HS-5 (cell line): ENCODE measurements at regions not wholly inside any gene's neighbourhood (a gene's known extent, or its start where the extent isn't known, plus 50 kb on each side); places are given as distances from the start of the nearest gene placed in this dataset.
A peak's percentile ranks its signal among the peaks of the same experiment; 100 is the strongest.
"Not testable (repeated sequence)": the region's sequence is repeated elsewhere in the genome, so short reads cannot be mapped to it uniquely, and the experiment has no call there.

ENCODE experiments used
- DNase-seq: peaks from one replicate; pipeline ENCODE4 v3.0.0-alpha.2; 2012; ENCODE audit warnings: low read depth

DNA sequence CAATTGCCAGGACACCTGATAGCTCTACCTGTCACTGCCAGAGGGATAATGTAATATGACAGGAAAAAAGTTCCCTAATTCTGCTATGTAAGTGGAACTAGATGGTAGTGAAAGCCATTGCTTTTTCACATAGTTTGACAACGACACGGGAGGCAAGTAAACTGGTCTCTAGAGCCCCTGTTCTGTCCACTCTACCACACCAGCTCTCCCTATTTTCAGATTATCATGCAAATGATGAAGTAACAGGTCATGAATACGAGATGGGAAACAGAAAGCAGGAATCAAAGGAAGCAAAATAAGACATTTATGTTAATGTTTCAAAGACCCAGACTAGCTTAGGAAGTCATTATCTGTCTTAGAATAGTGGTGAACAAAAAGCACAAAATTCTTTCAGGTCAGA lies 56.2 kb downstream of the TAF11L14 start:
- DNase-seq = no peak

DNA sequence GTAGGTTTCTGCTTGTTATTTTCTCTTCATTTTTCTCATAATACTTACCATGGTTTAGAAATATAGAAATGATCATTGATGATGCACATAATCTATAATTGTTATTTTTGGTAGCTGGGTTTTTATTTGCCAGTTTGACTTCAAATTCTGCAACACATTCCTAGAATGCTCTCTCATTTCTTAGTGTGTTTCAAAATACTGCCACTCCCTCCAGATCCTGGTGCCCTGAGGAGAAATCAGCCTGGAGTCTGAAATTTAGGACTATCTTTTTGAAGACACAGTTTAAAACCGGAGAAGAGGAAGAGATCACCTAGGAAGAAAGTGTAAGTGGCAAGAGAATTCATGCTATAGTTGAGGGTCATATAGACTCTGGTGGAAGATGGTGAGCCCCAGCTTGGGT lies 57.5 kb downstream of the TAF11L14 start:
- no peak for DNase-seq

DNA sequence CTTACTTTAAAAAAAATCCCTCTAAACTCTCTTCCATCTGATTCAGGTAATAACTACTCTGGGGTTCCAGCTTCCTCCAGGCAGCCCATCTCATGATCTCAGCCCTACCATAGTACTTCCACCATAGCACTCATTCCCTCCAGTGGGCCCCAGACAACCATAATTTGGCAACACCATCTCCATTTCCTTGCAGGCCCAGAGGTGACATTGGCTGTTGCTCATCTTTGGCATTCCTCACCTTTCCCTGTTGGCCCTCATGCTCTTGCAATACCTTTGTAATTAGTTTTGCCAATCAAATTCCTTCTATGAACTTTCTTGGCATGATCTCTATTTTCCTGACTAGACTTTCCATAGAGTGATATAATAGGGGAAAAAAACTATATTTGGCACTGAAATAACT lies 60.1 kb downstream of the TAF11L14 start:
- no peak for DNase-seq

DNA sequence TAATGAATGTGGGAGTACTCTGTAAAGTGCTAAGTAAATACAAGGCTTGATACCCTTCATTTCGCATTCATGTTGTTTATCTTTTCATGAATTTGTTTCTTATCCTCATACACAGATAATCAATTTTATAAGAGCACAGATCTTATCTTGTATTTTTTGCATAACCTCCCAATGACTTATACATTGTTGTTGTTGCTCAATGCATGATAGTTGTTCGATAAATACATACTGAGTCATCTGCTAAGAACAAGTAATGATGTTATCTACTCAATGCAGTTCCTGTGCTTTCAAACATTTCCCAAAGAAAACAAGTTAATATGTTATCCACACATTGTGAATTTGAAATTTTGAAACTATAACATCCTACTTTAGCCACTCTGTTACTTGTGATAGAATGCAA lies 60.7 kb downstream of the TAF11L14 start:
- DNase-seq = peak; percentile 60

DNA sequence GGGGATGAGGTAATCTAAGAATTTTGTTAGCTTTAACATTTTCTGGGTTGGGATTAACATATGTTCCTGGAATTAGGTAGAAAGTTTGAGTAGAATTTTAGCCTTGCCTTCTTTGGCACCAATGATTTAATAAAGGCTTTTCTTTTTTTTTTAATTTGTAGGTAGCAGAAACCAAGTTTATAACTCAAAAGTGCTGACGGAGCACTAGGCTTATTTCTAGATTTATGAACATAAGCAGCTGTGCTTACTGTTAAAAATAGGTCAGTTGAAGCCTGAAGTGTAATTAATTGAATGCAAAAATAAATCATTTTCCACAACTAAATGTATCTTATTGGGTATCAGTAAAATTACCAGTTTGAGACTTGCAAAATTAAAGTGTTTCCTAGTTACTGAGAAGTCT lies 62.4 kb downstream of the TAF11L14 start:
- no peak for DNase-seq

DNA sequence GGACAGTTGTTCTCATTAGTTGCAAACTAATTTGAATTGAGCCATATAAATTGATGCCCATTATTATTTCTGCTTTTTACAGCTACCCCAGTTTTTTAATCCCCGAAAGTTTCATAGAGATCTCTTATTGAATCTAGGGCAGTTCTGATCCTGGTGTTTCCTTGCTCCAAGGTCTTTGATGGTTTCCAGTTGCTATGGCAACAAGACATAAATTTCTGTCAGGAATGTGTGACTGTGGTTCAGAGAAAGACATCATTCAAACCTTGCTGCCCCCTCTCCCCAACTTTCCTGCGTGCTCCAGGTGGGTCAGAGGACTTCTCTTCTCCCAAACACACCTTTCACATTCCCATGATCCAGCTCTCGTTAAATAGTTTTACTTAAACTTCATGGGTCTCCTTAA lies 63.4 kb downstream of the TAF11L14 start:
- no peak for DNase-seq

DNA sequence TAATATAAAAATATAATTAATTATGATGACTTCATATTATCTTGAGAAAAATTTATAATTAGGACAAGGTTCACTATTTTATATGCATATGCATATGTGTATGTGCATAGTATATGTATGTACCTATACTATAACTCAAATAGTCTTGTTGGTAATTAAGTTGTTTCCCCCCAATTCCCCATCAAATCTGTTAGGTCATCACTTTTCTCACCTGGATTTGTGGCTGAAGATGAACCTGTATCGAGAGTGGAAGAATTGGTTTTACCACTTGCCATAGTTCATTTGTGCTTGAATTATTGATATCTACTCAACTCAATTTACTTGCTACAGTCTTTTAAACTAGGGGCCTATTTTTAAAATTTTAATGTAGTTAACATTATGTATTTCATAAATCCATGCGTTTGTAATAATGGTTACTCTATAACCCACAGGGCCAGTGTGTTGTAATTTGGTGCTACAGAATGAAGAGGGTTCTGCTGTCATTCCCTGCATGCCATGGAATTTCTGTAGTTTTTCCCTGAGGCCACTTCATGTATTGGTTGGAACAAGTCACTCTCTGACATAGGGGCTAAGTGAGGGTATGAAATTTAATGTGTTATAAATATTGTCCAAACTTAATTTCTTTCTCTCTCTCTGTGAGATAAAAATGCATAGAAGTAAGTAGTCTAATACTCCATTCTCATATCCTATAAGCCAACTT lies 74.9 kb downstream of the TAF11L14 start:
- DNase-seq = no peak

DNA sequence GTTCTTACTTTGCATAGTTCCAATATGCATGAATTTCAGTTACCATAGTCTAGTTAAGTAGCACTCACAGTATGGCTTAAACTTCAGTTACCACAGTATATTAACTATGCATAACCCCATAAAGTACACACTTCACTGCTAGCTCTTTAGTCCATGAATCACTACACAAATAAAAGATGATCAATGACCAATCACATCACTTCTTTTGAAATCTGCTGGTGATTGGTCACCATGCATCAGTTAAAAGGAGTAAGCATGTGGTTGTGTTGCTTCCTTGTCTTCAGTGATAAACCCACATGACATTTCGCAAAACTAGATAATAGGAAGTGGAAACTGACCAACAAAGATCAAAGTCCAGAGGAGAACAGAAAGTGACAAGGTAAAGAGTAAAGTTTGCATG lies 79.0 kb downstream of the TAF11L14 start:
- DNase-seq = peak; percentile 49

DNA sequence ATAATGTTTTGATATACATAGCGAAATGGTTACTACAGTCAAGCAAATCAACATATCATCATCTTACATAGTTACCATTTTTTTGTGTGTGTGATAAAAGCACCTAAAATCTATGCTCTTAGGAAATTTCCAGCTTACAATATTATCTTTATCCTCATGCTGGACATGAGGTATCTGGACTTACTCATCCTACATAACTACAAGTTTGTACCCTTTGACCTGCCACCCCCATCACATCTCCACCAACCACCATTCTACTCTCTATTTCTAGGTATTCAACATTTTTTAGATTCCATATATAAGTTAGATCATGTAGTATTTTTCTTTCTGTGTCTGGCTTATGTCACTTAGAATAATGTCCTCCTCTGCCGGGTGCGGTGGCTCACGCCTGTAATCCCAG lies 79.9 kb downstream of the TAF11L14 start:
- no peak for DNase-seq

DNA sequence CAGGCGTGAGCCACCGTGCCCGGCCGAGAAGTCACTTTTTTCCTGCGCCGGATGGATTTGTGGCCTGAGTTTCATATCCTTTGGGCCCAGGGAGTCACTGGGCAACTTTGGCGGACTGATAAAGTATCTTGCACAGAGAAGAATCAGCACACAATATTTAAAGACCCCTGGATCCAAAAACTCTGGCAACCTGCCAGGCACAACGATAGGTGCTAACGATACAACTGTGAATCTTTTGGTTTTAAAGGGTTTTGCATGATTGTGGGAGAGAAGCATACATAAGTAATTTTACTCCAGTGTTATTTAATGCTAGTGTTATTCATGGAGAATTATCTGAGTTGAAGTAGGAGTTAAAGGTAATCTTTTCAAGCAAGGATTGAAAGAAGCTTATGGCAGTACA lies 85.3 kb downstream of the TAF11L14 start:
- no peak for DNase-seq

DNA sequence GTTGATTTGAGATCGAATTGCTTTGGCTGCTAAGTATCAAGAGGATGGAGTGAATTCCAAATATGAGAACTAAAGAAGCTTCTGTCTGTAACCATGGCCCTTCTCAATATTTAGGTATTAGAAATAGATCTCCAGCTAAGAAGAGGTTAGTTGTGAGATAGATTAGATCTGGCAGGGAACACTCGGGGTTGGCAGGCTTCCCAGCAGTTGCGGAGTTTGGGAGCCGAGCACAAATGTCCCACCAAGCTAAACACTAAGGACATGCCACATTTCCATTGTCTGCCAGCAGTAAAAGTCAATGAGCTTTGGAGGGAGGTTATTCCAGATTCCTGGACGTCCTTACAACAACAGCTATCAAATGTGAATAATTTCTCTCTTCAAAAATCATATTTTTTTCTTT lies 85.8 kb downstream of the TAF11L14 start:
- DNase-seq = no peak

DNA sequence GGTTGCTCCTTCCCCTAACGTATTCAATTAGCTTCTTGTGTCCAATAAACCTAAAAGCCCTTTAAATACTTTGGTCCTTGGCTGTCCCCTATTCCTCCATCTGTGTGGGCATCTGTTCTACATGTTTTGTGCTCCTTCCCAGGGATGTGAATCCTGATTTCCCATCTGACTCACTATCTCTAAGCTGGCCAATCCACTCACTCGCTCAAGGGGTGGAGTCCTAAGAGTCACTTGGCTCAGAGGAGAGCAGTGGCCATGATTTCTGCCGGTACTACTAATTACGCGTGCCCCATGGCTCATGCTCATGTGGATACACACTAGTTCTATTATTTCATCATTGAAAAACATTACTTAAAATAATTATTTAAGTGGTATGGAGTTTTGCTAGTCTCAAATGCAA lies 89.6 kb downstream of the TAF11L14 start:
- DNase-seq = no peak

DNA sequence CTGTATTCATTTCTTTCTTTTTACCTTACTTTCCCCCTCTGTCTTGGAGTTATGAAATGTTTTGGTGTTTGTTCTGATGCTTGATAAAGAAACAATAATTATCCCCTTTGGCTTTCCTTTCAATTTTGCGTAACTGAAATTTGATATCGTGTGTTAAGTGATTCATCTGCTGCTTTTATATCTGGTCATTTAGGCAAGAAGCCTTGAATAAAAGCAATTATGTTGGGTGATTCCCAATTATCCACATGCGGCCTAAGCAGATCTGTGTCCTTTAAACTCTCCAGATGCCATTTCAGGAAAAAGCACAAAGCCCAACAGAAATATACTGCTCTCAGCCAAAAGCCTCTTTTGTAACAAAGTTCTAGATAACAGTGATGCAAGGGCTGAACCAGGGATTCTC lies 92.8 kb downstream of the TAF11L14 start:
- DNase-seq = no peak

DNA sequence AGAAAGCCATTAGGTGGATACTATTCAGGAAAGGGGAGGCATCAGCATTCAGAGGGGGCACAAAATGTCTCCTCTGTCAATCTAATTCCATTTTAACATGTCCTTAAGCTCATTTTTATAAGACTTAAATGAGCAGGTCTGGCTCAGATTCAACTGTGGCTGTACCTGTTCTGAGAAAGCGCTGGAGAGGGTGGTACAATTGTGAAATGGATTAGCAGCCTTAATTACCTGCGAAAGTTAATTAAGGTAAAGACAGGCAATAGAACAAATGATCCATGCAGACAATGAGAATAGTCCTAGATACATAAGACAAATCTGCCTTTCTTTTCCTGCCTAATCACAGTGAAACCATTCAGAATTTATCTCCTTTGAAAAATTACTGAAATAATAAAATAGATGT lies 96.2 kb downstream of the TAF11L14 start:
- DNase-seq = no peak

DNA sequence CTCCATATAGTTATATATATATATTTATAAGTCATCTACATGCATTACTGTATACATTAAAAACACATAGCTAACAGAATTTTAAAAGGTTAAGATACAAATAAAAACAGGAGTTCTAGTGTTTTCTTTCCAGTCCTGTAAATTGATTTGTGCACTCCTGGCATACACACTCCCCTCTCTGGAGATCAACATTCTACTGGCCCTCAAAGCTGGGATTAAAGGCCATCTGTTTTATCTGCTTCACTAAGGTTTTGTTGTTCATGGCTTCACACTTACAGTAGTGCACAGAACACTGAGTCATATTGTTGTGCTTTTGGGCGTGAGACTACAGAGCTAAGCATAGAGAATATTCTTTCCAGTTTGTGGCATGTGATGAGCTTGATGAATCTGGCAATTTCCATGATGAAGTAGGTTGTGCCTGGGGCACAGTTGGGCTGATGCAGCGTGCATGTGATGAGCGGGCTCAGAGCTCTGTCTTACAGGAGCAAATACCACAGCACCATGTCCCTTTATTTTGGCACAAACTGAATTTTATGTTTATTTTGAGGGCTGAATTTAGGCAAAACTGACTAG lies 98.2 kb downstream of the TAF11L14 start:
- DNase-seq = no peak

DNA sequence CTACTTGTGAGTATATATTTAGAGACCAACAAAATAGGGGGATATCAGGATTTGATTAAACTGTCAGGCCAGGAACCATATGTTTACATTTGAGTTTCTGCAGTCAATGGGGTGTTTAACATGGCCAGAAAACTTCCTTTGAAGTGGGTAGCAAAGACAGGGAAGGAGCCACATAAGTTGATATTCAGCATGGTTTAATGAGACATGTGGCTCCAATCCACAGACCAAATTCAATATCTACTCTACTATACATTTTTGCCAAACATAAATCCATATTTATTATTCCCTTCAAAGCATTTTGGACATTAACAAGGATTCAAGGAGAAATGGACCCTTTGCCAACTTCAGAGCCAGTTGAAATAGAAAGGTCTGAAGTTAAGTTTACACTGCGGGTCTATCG lies 99.8 kb downstream of the TAF11L14 start:
- DNase-seq = no peak

DNA sequence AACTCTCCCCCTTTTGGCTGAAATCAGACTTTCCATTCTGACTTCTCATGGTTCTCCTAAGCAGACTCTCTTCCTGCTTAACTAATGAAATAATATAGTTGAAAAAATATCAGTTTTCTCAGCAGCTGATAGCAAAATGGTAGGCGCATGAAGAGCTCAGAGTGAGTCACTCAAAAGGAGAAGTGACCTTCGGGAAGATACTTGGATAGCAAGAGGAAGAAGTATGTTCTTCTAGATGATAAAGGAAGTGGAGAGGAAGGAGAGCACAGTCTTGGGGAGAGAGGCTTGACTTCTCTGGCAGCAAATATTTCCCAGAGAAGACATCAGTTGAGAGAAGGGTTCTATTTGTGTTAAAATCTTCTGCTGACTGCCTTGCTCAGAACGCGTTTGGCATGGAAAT lies 101.5 kb downstream of the TAF11L14 start:
- no peak for DNase-seq

DNA sequence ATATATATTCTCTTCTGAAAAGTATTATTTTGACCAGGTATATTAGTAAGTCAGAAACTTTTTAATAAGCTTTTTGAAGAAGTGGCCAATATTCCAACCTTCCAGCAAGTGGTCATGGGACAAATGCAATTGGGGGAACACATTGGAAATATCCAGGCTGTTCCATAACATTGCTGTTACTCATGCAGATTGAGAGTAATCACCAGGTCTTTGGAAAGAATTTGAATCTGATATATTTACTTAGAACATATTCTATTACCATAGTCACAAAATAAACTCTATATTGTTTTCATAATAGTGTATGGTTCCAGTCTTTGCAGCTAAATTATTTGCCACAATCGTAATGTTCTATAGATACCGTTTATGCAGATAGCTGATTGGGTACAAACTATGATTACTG lies 102.8 kb downstream of the TAF11L14 start:
- no peak for DNase-seq

DNA sequence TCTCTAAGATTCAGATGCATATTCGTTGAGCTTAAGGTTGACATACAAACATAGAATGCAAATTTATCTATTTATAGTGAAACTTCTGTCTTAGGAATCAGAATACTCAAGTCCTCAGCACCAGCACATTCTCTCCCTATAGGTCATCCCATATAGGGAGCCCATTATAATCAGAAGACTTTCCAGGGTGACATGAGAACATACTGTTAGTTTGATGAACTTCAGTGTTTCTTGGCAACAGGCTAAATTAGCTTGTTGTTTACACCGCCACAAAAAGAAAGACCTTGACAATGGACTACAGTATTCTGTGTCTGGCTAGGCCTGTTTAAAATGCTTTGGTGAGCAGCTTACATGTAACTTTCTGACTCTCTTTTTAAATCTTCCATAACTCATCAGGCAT lies 104.2 kb downstream of the TAF11L14 start:
- no peak for DNase-seq

DNA sequence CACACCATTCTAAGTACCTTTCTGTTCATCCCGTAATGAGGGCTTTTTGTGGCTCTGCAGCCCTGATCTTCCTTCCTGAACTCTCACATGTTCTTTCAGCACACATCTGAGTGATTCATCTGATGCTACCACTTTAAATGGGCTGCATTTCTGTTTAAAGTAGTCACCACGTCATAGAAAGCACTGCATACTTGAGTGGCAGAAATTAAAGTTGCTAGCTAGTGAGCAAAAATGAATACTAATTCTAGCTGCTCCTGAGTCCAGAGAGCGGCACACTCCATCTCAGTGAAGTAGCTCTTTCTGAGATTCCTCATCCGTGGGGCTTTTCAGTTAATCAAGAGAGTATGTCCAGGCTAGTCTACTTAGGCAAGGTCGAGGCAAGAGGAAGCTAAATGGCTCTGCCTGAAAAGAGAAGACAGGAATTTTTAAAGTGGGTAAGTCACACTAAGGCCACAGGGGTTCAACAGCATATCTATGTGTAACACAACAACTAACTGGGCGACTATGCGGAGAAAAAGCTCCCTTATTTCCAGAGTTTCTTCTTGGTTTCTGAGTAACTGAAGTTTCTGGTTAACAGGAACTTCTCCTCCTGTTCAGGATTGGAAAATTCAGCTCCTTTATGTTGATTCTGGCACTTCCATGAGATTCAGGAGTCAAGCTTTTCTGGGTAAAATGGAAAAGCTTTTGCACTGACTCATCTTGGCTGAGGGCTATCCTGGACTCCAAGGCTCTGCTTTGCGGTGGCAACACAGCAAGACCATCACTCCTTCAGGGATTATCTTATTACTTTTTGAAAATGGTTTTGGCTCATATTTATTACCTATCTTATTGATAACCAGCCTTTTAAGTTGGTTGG lies 109.5 kb downstream of the TAF11L14 start:
- peak; percentile 53 for DNase-seq

DNA sequence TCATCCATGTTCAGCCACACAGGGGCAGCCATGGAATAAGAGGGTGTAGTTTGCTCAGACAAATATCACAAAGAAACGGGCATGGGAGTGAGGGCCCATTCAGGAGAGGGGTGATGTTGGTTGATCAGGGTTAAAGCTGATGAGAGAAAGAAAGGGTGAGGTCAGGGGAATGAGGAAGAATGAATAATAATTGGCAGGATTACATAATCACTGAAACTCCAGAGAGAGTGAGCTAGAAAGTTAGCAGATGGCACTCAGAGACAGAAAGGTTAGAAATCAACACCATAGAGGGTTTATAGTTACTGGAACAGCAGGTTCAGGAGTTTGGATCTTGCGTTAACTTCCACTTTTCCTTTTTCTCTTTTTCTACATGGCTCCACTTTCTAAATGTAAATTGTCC lies 113.9 kb downstream of the TAF11L14 start:
- no peak for DNase-seq

DNA sequence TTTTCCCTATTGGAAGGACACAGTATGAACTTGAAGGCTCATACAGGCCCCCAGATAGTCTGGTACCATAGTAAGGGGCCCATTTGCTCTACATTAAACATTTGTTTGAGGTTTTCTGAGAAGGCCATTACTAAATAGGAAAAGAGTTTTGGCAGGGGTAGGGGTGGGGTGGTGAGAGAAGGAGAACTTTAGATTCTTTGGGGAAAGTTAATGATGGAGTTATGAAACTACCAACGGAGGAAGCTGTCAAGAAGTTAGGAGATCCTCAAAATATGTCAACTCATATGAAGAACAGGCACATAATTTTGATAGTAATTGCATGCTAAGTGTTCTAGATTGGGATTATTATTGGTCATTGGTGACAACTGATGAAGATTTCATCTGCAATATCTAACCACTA lies 114.7 kb downstream of the TAF11L14 start:
- DNase-seq = no peak

DNA sequence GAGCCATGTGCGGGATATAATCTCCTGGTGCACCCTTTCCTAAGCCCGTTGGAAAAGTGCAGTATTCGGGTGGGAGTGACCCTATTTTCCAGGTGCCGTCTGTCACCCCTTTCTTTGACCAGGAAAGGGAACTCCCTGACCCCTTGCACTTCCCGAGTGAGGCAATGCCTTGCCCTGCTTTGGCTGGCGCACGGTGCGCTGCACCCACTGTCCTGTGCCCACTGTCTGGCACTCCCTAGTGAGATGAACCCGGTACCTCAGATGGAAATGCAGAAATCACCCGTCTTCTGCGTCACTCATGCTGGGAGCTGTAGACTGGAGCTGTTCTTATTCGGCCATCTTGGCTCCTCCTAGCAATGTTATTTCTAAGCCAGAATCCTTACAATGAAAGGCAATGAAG lies 121.1 kb downstream of the TAF11L14 start:
- DNase-seq = not testable (repeated sequence)
